ENCODE measurements at regions not wholly inside any gene's neighbourhood (a gene's known extent, or its start where the extent isn't known, plus 50 kb on each side); places are given as distances from the start of the nearest gene placed in this dataset.

DNA sequence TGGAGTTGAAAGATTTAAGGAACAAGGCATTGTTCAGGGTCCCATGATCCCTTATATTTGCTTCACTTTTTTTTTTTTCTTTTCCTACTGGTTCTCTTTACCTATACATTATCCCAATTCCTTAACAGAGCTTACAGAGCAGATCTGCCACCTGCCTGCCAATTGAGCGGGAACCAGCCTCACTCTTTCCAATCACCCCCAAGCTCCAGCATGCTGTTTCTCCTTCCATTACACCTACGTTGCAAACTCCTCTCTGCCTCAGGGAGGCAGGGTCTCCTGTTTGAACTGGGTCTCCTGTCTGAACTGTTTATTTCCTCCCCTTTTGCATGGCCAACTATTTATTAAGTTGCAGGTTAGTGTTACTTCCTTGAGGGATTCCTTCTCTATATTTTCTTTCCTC, 77.2 kb upstream of the SLC38A11 start:
- TF ChIP-seq TAF1 (IDR thresholded peaks at IDR 0.05; ENCODE audit: low read depth): no peak
- no peak for TF ChIP-seq CEBPB (IDR thresholded peaks at IDR 0.05)

Measured in Ishikawa (cell line).